Superior temporal gyrus (tissue), 1 donor: ENCODE measurements at regions not wholly inside any gene's neighbourhood (a gene's known extent, or its start where the extent isn't known, plus 50 kb on each side); places are given as distances from the start of the nearest gene placed in this dataset.
"Not testable (repeated sequence)": the region's sequence is repeated elsewhere in the genome, so short reads cannot be mapped to it uniquely, and the experiment has no call there.

ENCODE experiments used
- DNase-seq: peaks from one replicate; pipeline ENCODE4 v3.0.0-alpha.2; 2016; ENCODE audit errors: extremely low spot score

DNA sequence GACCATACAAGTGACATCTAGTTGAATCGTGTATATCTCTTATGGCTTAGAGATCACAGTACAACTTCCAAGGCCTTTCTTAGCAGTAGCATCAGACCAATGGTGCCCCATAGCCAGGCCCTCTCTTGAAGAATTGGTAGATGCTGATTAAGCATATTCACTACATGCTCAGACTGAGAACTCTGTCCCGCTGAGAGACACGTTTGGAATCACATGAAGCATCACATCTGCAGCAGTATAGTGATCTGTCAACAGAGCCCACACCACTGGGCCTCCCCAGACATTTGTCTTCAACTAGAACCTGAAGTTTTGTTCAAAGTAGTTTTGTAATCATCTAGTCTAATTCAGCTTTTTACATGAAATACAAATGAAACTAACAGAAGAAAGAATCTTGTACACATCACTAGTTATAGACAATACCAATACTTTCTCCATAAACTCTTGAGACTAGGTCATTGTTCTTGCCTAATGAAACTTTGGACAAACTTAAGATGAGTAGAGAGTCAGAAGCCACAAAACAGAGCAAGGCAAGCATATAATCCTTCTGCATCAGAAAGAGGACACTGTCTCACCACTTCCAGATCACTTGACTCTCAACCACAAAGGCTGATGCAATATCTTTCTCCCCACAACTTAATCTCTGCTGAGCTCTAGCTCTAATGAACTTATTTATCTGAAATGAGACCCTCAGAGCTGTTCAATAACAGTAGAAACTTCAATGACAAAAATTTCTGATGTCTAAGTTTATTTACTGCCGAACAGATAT lies 182.7 kb downstream of the TBX18 start:
- no peak for DNase-seq

- no peak for DNase-seq
Observed at GRCh38 chr6:84579404-84579803, 185.0 kb downstream of the TBX18 start.

DNA sequence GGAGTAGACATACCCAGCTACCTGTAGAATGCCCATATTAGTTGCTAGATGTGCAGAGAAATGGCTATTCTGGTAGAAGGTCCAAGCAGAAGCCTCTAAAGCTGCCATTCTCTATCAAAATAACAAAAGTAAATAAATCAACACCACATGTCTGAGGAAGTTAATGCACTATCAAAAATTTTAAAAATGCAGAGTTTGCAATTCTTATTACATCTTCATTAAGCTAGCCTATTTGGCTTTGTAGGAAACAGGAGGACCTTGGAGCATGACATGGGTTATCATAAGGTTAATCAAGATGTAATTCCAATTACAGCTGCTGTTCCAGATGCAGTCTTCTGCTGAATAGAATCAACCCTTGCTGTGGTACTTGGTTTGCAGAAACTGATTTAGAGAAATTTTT lies 188.4 kb downstream of the TBX18 start:
- no peak for DNase-seq

DNA sequence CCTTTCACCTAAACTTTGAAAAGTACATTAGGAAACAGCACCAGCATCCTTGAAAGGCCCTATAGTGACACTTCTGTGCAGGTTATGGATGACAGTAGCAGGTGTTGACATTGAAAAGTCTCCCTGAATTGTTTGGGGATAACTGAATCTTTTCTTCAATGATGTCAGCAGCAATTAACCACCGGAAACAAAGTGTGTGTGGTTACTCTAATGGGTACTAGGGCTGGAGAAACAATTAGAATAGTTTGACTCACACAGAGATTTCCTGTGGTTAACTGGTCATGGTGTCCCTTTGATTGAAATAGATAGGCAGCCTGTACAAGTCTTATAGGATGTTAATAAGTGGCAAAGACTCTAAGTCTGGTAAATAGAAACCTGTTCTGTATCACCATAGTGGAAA lies 189.1 kb downstream of the TBX18 start:
- no peak for DNase-seq

DNA sequence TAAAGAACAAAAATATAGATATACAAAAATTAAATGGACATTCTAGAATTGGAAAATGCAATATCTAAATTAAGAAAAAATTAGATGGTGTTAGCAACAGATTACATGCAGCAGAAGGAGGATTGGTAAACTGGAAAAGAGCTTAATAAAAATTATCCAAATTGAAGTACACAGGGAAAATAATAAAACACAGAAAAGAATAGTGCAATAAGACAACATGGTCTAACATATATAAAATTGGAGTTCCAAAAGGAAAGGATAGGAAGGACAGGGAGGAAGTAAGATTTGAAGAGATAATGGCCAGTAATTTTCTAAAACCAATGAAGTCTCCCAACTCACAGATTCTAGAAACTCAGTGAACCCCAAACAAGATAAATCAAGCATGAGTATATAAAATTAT lies 194.5 kb downstream of the TBX18 start:
- DNase-seq, result no peak

DNA sequence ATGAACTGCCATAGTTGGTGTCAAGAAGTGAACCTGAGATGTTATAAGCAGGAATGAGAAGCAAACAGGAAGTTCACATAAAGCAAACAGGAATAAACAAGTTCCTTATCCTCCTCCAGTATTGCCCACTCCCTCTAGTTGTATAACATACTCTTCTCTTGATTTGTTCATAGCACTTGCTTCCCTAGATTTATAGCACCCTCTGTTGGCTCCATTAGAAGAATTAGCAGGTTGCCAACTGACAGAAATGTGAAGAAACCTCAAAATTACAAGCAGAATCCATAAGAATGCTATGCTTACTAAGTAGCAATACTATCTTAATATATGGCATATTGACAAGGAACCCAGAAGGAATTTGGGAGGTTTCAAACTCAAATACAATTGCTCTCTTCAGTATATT lies 195.4 kb downstream of the TBX18 start:
- DNase-seq, result no peak

DNA sequence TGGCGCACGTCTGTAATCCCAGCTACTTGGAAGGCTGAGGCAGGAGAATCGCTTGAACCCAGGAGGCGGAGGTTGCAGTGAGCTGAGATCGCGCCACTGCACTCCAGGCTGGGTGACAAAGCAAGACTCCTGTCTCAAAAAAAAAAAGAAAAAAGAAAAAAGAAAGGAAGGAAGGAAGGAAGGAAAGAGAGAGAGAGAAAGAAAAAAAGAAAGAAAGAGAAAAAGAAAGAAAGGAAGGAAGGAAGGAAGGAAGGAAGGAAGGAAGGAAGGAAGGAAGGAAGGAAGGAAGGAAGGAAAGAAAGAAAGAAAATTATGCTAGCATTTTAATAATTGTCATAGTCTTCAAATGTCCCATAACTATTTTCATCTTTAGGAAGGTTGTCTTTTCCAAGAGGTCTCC lies 198.7 kb downstream of the TBX18 start:
- not testable (repeated sequence) for DNase-seq

- no peak for DNase-seq
Observed at GRCh38 chr6:84560436-84561390, 203.7 kb downstream of the TBX18 start.

- no peak for DNase-seq
Observed at GRCh38 chr6:84556541-84557335, 207.7 kb downstream of the TBX18 start.

DNA sequence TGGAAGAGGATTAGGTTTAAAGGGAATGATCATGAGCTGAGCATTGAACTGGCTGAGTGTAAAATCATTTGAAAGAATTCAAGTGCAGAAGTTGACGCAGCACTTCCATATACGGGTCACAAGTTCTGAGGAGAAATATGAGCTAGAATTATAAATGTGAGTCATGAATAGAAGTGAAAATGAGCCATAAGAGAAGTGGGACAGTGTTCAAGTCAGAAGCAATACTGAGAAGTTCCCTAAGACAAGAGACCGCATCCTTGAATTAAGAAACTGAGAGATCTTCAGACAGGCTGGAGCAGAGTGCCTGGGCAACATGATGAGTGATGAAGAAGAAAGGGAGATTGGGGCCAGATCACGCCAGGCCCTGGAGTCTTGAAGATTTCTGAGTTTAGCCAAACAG lies 209.7 kb downstream of the TBX18 start:
- no peak for DNase-seq

GRCh38 chr6:84554074-84554473 lies 210.3 kb downstream of the TBX18 start:
- no peak for DNase-seq

DNA sequence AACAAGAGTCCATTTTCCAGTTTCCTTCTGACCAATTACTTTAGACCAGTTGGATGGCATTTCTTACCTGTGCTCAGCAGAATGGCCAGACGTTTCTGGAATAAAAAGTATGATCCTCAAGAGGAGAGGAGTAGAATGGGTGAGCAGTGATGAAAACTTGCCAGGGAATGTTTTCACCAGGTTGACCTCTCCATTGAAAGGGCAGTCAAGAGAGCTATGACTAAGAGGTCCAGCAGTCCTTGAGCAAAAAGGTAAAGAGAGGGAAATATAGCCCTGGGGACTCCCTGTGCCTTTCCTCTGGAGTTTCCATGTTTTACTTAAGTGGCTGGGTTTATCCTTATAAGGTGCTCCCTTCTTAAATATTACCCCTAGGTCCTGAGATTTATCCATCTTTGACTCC lies 210.9 kb downstream of the TBX18 start:
- DNase-seq, result no peak

GRCh38 chr6:84551797-84552196 lies 212.6 kb downstream of the TBX18 start:
- no peak for DNase-seq

GRCh38 chr6:84549917-84550316 lies 214.5 kb downstream of the TBX18 start:
- DNase-seq, result no peak

- no peak for DNase-seq
Observed at GRCh38 chr6:84547341-84547801, 217.0 kb downstream of the TBX18 start.

- DNase-seq, result no peak
Observed at GRCh38 chr6:84546427-84546914, 217.9 kb downstream of the TBX18 start.

GRCh38 chr6:84539122-84539856 lies 225.1 kb downstream of the TBX18 start:
- no peak for DNase-seq

GRCh38 chr6:84536885-84537638 lies 227.3 kb downstream of the TBX18 start:
- DNase-seq, result no peak

DNA sequence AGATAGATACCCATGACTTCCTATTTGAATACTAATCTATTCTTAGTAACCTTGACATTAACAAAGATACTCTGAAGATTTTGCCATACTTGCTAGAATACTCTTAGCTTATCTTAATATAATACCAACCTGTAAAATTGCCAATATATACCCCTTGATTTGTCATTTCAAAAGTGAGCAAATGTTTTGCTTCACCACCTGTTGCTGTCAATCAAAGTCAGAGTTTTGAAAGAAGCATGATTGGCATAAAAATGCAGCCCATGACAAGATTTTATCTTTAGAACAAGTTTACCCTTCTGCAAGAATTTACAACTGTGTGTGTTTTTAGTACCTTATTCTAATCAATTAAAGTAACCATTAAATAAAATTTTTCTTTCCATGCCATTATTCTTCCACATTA lies 236.2 kb downstream of the TBX18 start:
- DNase-seq, result no peak

GRCh38 chr6:84526631-84527030 lies 237.8 kb downstream of the TBX18 start:
- DNase-seq, result no peak
